GM12872 (cell line): ENCODE measurements at regions not wholly inside any gene's neighbourhood (a gene's known extent, or its start where the extent isn't known, plus 50 kb on each side); places are given as distances from the start of the nearest gene placed in this dataset.
A peak's percentile ranks its signal among the peaks of the same experiment; 100 is the strongest.

Experiments
- CTCF ChIP-seq: IDR thresholded peaks from 3 replicates; pipeline ENCODE4 v1.5.1; 2011; ENCODE audit warnings: low read depth, mild to moderate bottlenecking, low read length, moderate library complexity; ENCODE audit not compliant: insufficient read depth

- no peak for TF ChIP-seq CTCF
Measured at GRCh38 chr3:124545891-124546290, 184.4 kb upstream of the UMPS start.

GRCh38 chr3:124552224-124552623 lies 178.0 kb upstream of the UMPS start:
- TF ChIP-seq CTCF, result no peak

- TF ChIP-seq CTCF, result no peak
Measured at GRCh38 chr3:124553178-124553577, 177.1 kb upstream of the UMPS start.

- TF ChIP-seq CTCF, result no peak
Measured at GRCh38 chr3:124556636-124557035, 173.6 kb upstream of the UMPS start.

- TF ChIP-seq CTCF, result no peak
Measured at GRCh38 chr3:124557433-124558232, 172.6 kb upstream of the UMPS start.

GRCh38 chr3:124558991-124559845 lies 171.0 kb upstream of the UMPS start:
- no peak for TF ChIP-seq CTCF

- peak; percentile 93 for TF ChIP-seq CTCF
Measured at GRCh38 chr3:124559846-124560574, 170.2 kb upstream of the UMPS start.
